Neuronal stem cell (in vitro differentiated cells): ENCODE measurements at regions not wholly inside any gene's neighbourhood (a gene's known extent, or its start where the extent isn't known, plus 50 kb on each side); places are given as distances from the start of the nearest gene placed in this dataset.
"Not testable (repeated sequence)": the region's sequence is repeated elsewhere in the genome, so short reads cannot be mapped to it uniquely, and the experiment has no call there.

Source experiments
- DNase-seq: peaks from one replicate; pipeline ENCODE4 v3.0.0-alpha.2; 2013; ENCODE audit warnings: low spot score
- H2AFZ ChIP-seq: one replicate; pipeline ENCODE4 v1.6.1; 2013; ENCODE audit warnings: mild to moderate bottlenecking, low read length, inconsistent platforms
- H2AK5ac ChIP-seq: 2 replicates; pipeline ENCODE4 v1.6.1; 2013; ENCODE audit warnings: low read depth, mild to moderate bottlenecking, inconsistent platforms, low read length, moderate library complexity, mixed read lengths
- H2BK120ac ChIP-seq: 2 replicates; pipeline ENCODE4 v1.6.1; 2013; ENCODE audit warnings: low read depth, mild to moderate bottlenecking, inconsistent platforms, low read length, moderate library complexity, mixed read lengths
- H2BK12ac ChIP-seq: one replicate; pipeline ENCODE4 v1.6.1; 2013; ENCODE audit warnings: low read length, inconsistent platforms
- H2BK15ac ChIP-seq: 2 replicates; pipeline ENCODE4 v1.6.1; 2013; ENCODE audit warnings: mild to moderate bottlenecking, low read length, inconsistent platforms, mixed read lengths
- H2BK5ac ChIP-seq: one replicate; pipeline ENCODE4 v1.6.1; 2013; ENCODE audit warnings: inconsistent platforms, mild to moderate bottlenecking, low read length, moderate library complexity
- H3K14ac ChIP-seq: one replicate; pipeline ENCODE4 v1.6.1; 2013; ENCODE audit warnings: low read length, inconsistent platforms
- H3K18ac ChIP-seq: 2 replicates; pipeline ENCODE4 v1.6.1; 2013; ENCODE audit warnings: low read length, inconsistent platforms
- H3K23ac ChIP-seq: 2 replicates; pipeline ENCODE4 v1.6.1; 2013; ENCODE audit warnings: low read depth, mild to moderate bottlenecking, mixed read lengths, low read length, inconsistent platforms; ENCODE audit not compliant: poor library complexity
- H3K27ac ChIP-seq: replicated peaks from 3 replicates; pipeline ENCODE4 v1.5.1; 2013; ENCODE audit warnings: low read length, inconsistent platforms
- H3K27me3 ChIP-seq, 3 experiments: 2 replicates each; pipeline ENCODE4 v1.6.1; 2013; ENCODE audit warnings: low read length in 3 of 3, mild to moderate bottlenecking in 2 of 3, inconsistent platforms in 1 of 3, low read depth in 1 of 3, mixed read lengths in 1 of 3, moderate library complexity in 1 of 3; ENCODE audit not compliant: control insufficient read depth in 3 of 3, insufficient read depth in 3 of 3
- H3K36me3 ChIP-seq, 2 donors: replicated peaks in 1 of 2; 2 replicates each; pipeline ENCODE4 v1.6.1; 2013; ENCODE audit warnings: low read length in 2 of 2; ENCODE audit not compliant: control insufficient read depth in 2 of 2, insufficient read depth in 2 of 2
- H3K4ac ChIP-seq: 2 replicates; pipeline ENCODE4 v1.6.1; 2013; ENCODE audit warnings: inconsistent platforms, mild to moderate bottlenecking, low read length, moderate library complexity
- H3K4me1 ChIP-seq, 2 donors: 1 replicate in 1 of 2; 2 replicates in 1 of 2; pipeline ENCODE4 v1.6.1; 2013; ENCODE audit warnings: low read length in 2 of 2, low read depth in 1 of 2; ENCODE audit not compliant: control insufficient read depth in 2 of 2, insufficient read depth in 1 of 2
- H3K4me2 ChIP-seq: one replicate; pipeline ENCODE4 v1.6.1; 2013; ENCODE audit warnings: mild to moderate bottlenecking, low read length, inconsistent platforms; ENCODE audit not compliant: insufficient read depth, poor library complexity, severe bottlenecking
- H3K4me3 ChIP-seq, 2 donors: 2 replicates each; pipeline ENCODE4 v1.5.1; 2013; ENCODE audit warnings: low read length in 2 of 2, mild to moderate bottlenecking in 2 of 2, inconsistent platforms in 1 of 2, moderate library complexity in 1 of 2
- H3K79me1 ChIP-seq: one replicate; pipeline ENCODE4 v1.6.1; 2013; ENCODE audit warnings: low read depth, mild to moderate bottlenecking, inconsistent platforms, low read length, moderate library complexity
- H3K9ac ChIP-seq: one replicate; pipeline ENCODE4 v1.6.1; 2013; ENCODE audit warnings: mild to moderate bottlenecking, low read depth, low read length, inconsistent platforms; ENCODE audit not compliant: poor library complexity
- H3K9me3 ChIP-seq, 2 donors: replicated peaks in 1 of 2; 2 replicates each; pipeline versions ENCODE3 to v1.6.1; 2013; ENCODE audit warnings: low read length in 2 of 2, mild to moderate bottlenecking in 2 of 2, inconsistent platforms in 1 of 2, low read depth in 1 of 2, mixed read lengths in 1 of 2, moderate library complexity in 1 of 2; ENCODE audit not compliant: control insufficient read depth in 2 of 2, insufficient read depth in 1 of 2
- H4K8ac ChIP-seq: one replicate; pipeline ENCODE4 v1.6.1; 2013; ENCODE audit warnings: low read depth, mild to moderate bottlenecking, inconsistent platforms, low read length, moderate library complexity
- H4K91ac ChIP-seq: one replicate; pipeline ENCODE4 v1.6.1; 2013; ENCODE audit warnings: low read length, low read depth, mild to moderate bottlenecking, inconsistent platforms; ENCODE audit not compliant: poor library complexity
- WGBS, 2 donors: extraction: QIAGEN DNeasy Blood & Tissue Kit; methylation state at CpG; one replicate each; pipeline ENCODE4 v1.1.7; 2013; ENCODE audit warnings: missing lambda C conversion rate in 2 of 2, mixed read lengths in 1 of 2; ENCODE audit not compliant: insufficient read length in 2 of 2, insufficient replicate concordance in 1 of 2; ENCODE audit errors: extremely low coverage in 2 of 2; 5-methylcytosine and 5-hydroxymethylcytosine counted together

DNA sequence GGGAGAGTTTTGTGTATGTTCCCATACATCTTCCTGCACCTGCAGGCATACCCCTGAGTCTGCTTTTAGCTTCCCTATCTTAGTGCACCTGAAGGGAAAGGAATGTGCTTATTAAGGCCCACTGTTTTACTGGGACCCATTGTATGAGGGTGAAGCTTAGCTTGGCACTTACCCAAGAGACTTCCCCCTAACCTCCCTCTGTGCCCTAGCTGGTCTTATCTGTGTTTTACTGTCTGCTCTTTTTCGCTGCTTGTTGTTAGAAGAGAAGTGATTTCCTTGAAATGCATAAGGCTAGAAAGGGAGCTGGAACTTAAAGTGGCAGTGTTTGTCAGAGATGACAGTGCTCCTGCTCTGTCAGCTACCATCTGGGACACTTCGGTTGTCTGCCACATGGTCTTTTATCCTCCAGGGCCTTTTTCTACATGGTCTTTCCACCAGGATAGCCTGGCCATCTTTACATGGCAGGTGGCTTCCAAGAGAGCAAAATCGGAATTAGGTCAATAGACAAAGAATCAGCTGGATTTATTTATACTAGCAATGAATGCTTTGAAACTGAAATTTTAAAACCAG lies 122.5 kb upstream of the SLC44A1 start:
- Histone ChIP-seq H2AK5ac (no peak overlapping the region), H3K4me2 (no peak overlapping the region), H3K27ac (no peak overlapping the region), H2BK15ac (no peak overlapping the region), H3K9ac (no peak overlapping the region), H2BK120ac (no peak overlapping the region), H2AFZ (no peak overlapping the region), H2BK5ac (no peak overlapping the region), H3K4me3 (no peak overlapping the region), H3K79me1 (no peaks in the 10 kb centered on the region), H4K8ac (no peak overlapping the region), H3K4ac (no peak overlapping the region), H3K9me3 (peaks cover 0 to 2% of the 10 kb centered on the region in 2 donors), H3K4me1 (peaks cover 3 to 16% of the 10 kb centered on the region in 2 donors), H3K18ac (no peak overlapping the region), H3K23ac (no peak overlapping the region), H4K91ac (no peak overlapping the region), H3K14ac (no peak overlapping the region), H3K36me3 (no peaks in the 10 kb centered on the region), H2BK12ac (no peak overlapping the region), H3K27me3 (no peaks in the 10 kb centered on the region)
- DNase-seq = no peak
- no CpG with 5 or more reads among the region's 3 CpGs for WGBS, 2 donors

DNA sequence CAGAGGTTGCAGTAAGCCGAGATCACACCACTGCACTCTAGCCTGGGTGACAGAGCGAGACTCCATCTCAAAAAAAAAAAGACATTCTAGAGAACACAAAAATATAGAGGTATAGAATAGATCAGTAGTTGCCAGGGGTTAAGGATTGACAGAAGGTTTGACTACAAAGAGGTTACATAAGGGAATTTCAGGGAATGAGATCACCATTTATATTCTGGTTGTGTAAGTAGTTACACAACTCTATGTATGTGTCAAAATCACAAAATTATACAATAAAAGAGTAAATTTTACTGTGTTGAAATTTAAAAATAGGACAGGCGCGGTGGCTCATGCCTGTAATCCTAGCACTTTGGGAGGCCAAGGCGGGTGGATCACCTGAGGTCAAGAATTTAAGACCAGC lies 119.9 kb upstream of the SLC44A1 start:
- H4K91ac ChIP-seq, H3K9me3 ChIP-seq, H3K4me2 ChIP-seq, H2BK5ac ChIP-seq, H3K14ac ChIP-seq, H3K27ac ChIP-seq, H3K79me1 ChIP-seq, H2AFZ ChIP-seq, DNase-seq, H3K4ac ChIP-seq, H3K9ac ChIP-seq, H4K8ac ChIP-seq, H2BK120ac ChIP-seq, H3K4me3 ChIP-seq, H3K36me3 ChIP-seq, H3K23ac ChIP-seq, H3K18ac ChIP-seq, H2BK15ac ChIP-seq, H2AK5ac ChIP-seq, H3K27me3 ChIP-seq, H2BK12ac ChIP-seq: not testable (repeated sequence)
- no CpG with 5 or more reads among the region's 5 CpGs for WGBS, 2 donors
- H3K4me1 ChIP-seq = peaks cover 0 to 11% of the 10 kb centered on the region in 2 donors

- Histone ChIP-seq H3K27ac (no peak overlapping the region), H2AFZ (peak overlapping the region; percentile 70)
Observed at GRCh38 chr9:105126226-105126625, 118.2 kb upstream of the SLC44A1 start.

DNA sequence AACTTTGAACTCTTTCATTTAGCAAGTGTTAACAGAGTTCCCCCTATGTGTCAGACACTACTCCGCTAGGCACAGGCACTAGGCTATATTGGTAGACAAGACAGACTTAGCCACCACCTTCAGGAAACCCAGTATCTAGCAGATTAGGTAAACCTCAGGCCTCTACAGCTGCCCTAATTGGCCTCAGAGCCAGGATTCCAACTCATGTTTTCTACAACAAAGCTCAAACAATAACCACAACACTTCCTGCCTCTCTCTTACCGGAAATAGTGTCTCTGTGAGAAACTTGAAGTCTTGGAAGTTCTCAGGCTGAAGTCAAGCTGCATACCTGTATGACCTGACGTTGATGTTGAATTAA lies 116.6 kb upstream of the SLC44A1 start:
- H3K79me1 ChIP-seq = no peaks in the 10 kb centered on the region
- no peak overlapping the region for H3K9ac ChIP-seq
- H3K18ac ChIP-seq = no peak overlapping the region
- no peaks in the 10 kb centered on the region for H3K27me3 ChIP-seq
- no peak overlapping the region for H4K8ac ChIP-seq
- H2AFZ ChIP-seq = no peak overlapping the region
- no peaks in the 10 kb centered on the region for H3K36me3 ChIP-seq
- H2BK5ac ChIP-seq = no peak overlapping the region
- H3K9me3 ChIP-seq = no peaks in the 10 kb centered on the region
- WGBS, 2 donors = no CpG with 5 or more reads among the region's 3 CpGs
- no peak overlapping the region for H3K4me3 ChIP-seq
- no peak overlapping the region for H3K27ac ChIP-seq
- no peak overlapping the region for H2BK15ac ChIP-seq
- no peak overlapping the region for H3K23ac ChIP-seq
- H2BK12ac ChIP-seq = no peak overlapping the region
- H3K4ac ChIP-seq = no peak overlapping the region
- H4K91ac ChIP-seq = no peak overlapping the region
- no peak overlapping the region for H3K4me2 ChIP-seq
- H3K4me1 ChIP-seq = peaks cover 0 to 11% of the 10 kb centered on the region in 2 donors
- H3K14ac ChIP-seq = no peak overlapping the region
- no peak overlapping the region for H2BK120ac ChIP-seq
- DNase-seq = no peak
- H2AK5ac ChIP-seq = no peak overlapping the region

More at GRCh38 chr9:105126226-105126625, 118.2 kb upstream of the SLC44A1 start:
- H3K4me2 ChIP-seq = no peak overlapping the region
- no peak overlapping the region for H3K4me3 ChIP-seq
- no CpG with 5 or more reads among the region's 1 CpG for WGBS, 2 donors
- no peaks in the 10 kb centered on the region for H3K36me3 ChIP-seq
- H3K9ac ChIP-seq = no peak overlapping the region
- H2AK5ac ChIP-seq = no peak overlapping the region
- peaks cover 0 to 11% of the 10 kb centered on the region in 2 donors for H3K4me1 ChIP-seq
- no peak overlapping the region for H2BK5ac ChIP-seq
- DNase-seq = no peak
- peaks cover 0 to 2% of the 10 kb centered on the region in 2 donors for H3K9me3 ChIP-seq
- H3K14ac ChIP-seq = no peak overlapping the region
- H2BK15ac ChIP-seq = no peak overlapping the region
- H2BK120ac ChIP-seq = no peak overlapping the region
- no peaks in the 10 kb centered on the region for H3K79me1 ChIP-seq
- H3K23ac ChIP-seq = no peak overlapping the region
- H3K4ac ChIP-seq = no peak overlapping the region
- no peak overlapping the region for H2BK12ac ChIP-seq
- H3K27me3 ChIP-seq = no peaks in the 10 kb centered on the region
- no peak overlapping the region for H4K8ac ChIP-seq
- no peak overlapping the region for H4K91ac ChIP-seq
- H3K18ac ChIP-seq = no peak overlapping the region
